Vagina (tissue), 2 donors: ENCODE measurements at regions not wholly inside any gene's neighbourhood (a gene's known extent, or its start where the extent isn't known, plus 50 kb on each side); places are given as distances from the start of the nearest gene placed in this dataset.

Experiments
- DNase-seq, 2 donors: peaks; one replicate each; pipeline ENCODE4 v3.0.0-alpha.2; 2017; ENCODE audit errors: extremely low spot score in 2 of 2
- H3K27ac ChIP-seq: fragments of 200-600 bp; sonication (generic); one replicate; pipeline ENCODE4 v1.5.1; 2019
- H3K27me3 ChIP-seq: fragments of 200-600 bp; sonication (generic); one replicate; pipeline ENCODE4 v1.5.1; 2019
- H3K36me3 ChIP-seq, 2 donors: fragments of 200-600 bp; sonication (generic); one replicate each; pipeline ENCODE4 v1.5.1; 2017 to 2019
- H3K4me1 ChIP-seq: fragments of 200-600 bp; sonication (generic); one replicate; pipeline ENCODE4 v1.5.1; 2019
- H3K4me3 ChIP-seq, 2 donors: fragments of 200-600 bp; sonication (generic); 1 replicate in 1 of 2; 2 replicates in 1 of 2; pipeline ENCODE4 v1.5.1; 2016 to 2019
- H3K9me3 ChIP-seq: fragments of 200-600 bp; sonication (generic); one replicate; pipeline ENCODE4 v1.5.1; 2019
- POLR2A ChIP-seq, 2 donors: fragments of 450-650 bp; IDR thresholded peaks; one replicate each; pipeline ENCODE4 v1.6.1; 2017; ENCODE audit warnings: antibody characterized with exemption in 2 of 2, mild to moderate bottlenecking in 2 of 2, moderate library complexity in 2 of 2
- POLR2AphosphoS5 ChIP-seq, 2 donors: sonication (generic); formaldehyde crosslinking; IDR thresholded peaks; one replicate each; pipeline ENCODE4 v1.9.0; 2017; ENCODE audit warnings: antibody characterized with exemption in 2 of 2, mild to moderate bottlenecking in 2 of 2, low read depth in 1 of 2; ENCODE audit not compliant: insufficient read depth in 1 of 2
- intact Hi-C: fragments of 100-400 bp; cut with DNase I; formaldehyde crosslinking; loops from one replicate; pipeline ENCODE4 v1.15.1; 2023
- TF ChIP-seq, protein P1 (sequence below), 3 experiments: fragments of 450-650 bp in 2 of 3; fragments of 200-600 bp in 1 of 3; sonication (generic) in 1 of 3; IDR thresholded peaks; one replicate each; pipeline ENCODE4 v1.5.1; 2017 to 2019; ENCODE audit warnings: antibody characterized with exemption in 3 of 3, mild to moderate bottlenecking in 2 of 3, moderate library complexity in 2 of 3

DNA sequence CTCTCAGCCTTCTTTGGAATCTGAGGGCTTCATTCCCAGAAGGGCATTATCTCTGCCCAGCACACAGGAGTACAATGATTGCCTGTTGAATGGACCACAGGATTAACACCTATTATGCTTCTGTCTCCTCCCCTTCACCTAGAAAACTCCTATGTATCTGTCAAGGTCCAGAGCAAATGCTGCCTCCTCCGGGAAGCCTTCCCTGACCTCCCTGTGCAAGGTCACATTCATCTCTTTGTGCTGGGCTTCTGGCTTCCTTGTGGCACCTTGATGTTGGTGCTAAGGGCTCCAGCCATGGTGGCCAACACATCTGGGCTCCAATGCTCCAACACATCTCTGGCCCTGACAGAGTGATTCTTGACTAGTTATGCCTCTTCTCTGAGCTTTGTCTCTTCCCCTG lies 49.9 kb upstream of the ATP2B2 start:
- DNase-seq: no peak
- no peaks in the 10 kb centered on the region for H3K27me3 ChIP-seq
- H3K4me3 ChIP-seq: no peak overlapping the region
- H3K36me3 ChIP-seq: no peaks in the 10 kb centered on the region
- no peak for TF ChIP-seq POLR2A (IDR thresholded peaks at IDR 0.05)
- TF ChIP-seq, protein P1, sequence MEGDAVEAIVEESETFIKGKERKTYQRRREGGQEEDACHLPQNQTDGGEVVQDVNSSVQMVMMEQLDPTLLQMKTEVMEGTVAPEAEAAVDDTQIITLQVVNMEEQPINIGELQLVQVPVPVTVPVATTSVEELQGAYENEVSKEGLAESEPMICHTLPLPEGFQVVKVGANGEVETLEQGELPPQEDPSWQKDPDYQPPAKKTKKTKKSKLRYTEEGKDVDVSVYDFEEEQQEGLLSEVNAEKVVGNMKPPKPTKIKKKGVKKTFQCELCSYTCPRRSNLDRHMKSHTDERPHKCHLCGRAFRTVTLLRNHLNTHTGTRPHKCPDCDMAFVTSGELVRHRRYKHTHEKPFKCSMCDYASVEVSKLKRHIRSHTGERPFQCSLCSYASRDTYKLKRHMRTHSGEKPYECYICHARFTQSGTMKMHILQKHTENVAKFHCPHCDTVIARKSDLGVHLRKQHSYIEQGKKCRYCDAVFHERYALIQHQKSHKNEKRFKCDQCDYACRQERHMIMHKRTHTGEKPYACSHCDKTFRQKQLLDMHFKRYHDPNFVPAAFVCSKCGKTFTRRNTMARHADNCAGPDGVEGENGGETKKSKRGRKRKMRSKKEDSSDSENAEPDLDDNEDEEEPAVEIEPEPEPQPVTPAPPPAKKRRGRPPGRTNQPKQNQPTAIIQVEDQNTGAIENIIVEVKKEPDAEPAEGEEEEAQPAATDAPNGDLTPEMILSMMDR (IDR thresholded peaks at IDR 0.05): no peak
- no peak for TF ChIP-seq POLR2AphosphoS5 (IDR thresholded peaks at IDR 0.05; ENCODE audit: insufficient read depth in 1 of 2, low read depth in 1 of 2)
- H3K27ac ChIP-seq: no peak overlapping the region
- no peaks in the 10 kb centered on the region for H3K9me3 ChIP-seq
- intact Hi-C loops: no loop called here
- H3K4me1 ChIP-seq: no peaks in the 10 kb centered on the region

DNA sequence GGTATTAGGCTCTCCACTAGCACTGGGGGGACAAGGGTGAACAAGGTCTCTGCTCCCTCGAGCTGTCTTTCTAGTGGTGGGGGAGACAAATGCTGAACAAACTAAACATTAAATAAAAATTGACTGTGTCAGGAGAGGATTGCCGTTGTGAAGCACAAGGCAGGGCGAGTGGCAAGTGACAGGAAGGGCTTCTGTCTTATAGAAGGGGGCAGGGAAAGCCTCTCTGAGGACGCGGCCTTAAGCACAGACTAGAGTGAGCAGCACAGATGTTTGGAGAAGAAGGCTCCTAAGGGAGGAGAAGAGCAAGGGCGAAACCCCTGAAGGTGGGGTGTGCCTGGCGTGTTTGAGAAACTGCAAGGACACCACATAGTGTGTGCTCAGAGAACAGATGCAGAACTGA lies 50.9 kb upstream of the ATP2B2 start:
- peak in 1 of 2 donors; percentile 55 for DNase-seq
- Histone ChIP-seq H3K36me3 (no peaks in the 10 kb centered on the region), H3K27me3 (no peaks in the 10 kb centered on the region), H3K4me1 (no peaks in the 10 kb centered on the region), H3K9me3 (no peaks in the 10 kb centered on the region), H3K27ac (no peak overlapping the region), H3K4me3 (no peak overlapping the region)
- TF ChIP-seq POLR2AphosphoS5 (IDR thresholded peaks at IDR 0.05; ENCODE audit: insufficient read depth in 1 of 2, low read depth in 1 of 2): no peak
- no peak for TF ChIP-seq POLR2A (IDR thresholded peaks at IDR 0.05)
- TF ChIP-seq, protein P1 (IDR thresholded peaks at IDR 0.05): no peak
- intact Hi-C loops: no loop called here

DNA sequence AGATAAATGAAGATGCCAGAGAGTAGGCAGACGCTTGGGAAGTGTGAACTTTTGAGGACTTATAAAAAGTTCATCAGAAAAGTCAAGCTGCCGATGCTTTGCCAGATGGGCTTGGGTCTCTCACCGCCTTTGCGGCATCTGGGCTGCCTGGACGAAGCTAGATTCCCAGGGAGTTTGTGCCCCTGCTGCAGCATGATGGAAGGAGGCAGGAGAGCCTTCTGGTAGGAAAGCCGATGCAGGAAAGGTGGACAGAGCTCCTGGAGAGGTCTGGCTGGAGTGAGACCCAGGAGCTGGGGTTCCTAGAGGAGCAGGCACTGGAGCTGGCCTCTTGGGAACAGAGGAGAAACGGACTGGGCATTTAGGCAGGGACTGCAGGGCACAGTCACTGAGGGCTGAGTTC lies 51.9 kb upstream of the ATP2B2 start:
- DNase-seq: peak in 1 of 2 donors; percentile 67
- no peaks in the 10 kb centered on the region for H3K9me3 ChIP-seq
- H3K4me3 ChIP-seq: no peak overlapping the region
- no peaks in the 10 kb centered on the region for H3K27me3 ChIP-seq
- no peaks in the 10 kb centered on the region for H3K36me3 ChIP-seq
- no peaks in the 10 kb centered on the region for H3K4me1 ChIP-seq
- intact Hi-C loops: no loop called here
- H3K27ac ChIP-seq: no peak overlapping the region
- TF ChIP-seq POLR2AphosphoS5 (IDR thresholded peaks at IDR 0.05; ENCODE audit: insufficient read depth in 1 of 2, low read depth in 1 of 2) (no peak), POLR2A (IDR thresholded peaks at IDR 0.05) (no peak)
- TF ChIP-seq, protein P1 (IDR thresholded peaks at IDR 0.05): no peak

DNA sequence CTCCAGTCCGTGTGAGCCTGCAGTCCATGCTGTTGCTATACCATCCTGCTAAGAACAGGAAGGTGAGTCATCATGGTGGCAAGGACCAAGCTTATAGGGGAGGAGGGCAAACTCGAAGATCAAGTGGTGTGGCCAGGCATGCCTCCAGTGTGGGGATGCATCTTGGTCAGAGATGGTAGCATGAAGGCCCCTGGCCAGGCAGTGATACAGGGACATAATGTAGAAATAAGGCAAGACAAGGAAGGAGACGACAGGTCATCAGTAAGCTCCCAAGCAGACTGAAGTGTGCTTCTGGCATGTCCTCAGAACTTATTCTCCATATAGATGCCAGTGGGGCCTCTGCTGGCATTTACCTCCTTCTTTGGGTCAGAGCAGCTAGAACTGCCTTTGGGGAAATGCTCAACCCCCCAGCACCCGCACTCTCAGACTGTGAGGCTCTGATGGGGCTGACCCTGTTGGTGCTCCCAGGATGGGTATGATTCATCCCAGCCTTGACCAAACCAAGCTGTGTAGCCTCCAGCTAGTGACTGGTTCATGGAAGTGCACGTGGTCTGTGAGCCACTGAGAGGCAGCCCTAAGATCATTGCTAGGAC lies 52.5 kb upstream of the ATP2B2 start:
- H3K4me1 ChIP-seq: no peaks in the 10 kb centered on the region
- DNase-seq: peak in 1 of 2 donors; percentile 79
- TF ChIP-seq POLR2AphosphoS5 (IDR thresholded peaks at IDR 0.05; ENCODE audit: insufficient read depth in 1 of 2, low read depth in 1 of 2) (no peak), POLR2A (IDR thresholded peaks at IDR 0.05) (no peak)
- TF ChIP-seq, protein P1 (IDR thresholded peaks at IDR 0.05): no peak
- H3K36me3 ChIP-seq: no peaks in the 10 kb centered on the region
- H3K27me3 ChIP-seq: no peaks in the 10 kb centered on the region
- H3K9me3 ChIP-seq: no peaks in the 10 kb centered on the region
- H3K4me3 ChIP-seq: no peak overlapping the region
- intact Hi-C loops: no loop called here
- no peak overlapping the region for H3K27ac ChIP-seq

DNA sequence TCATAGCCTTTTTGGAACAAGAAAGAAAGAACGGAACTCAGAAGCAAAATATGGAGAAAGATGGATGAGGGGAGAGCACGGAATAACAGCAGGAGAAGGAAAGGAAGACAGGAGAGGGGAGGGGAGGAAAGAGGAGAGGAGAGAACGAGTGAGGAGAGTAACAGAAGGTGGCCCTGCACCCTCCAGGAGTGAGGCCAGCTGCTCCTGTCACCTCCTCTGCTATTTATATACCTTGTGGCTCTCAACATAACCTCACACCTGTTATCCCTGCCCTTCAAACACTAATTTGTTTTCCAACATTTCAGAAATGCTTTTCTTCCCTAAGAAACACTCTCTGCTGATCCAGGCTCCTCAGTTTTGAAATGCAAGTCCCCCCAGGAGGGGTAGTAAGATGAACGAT lies 53.4 kb upstream of the ATP2B2 start:
- no peak for DNase-seq

More for the DNA sequence above, 53.4 kb upstream of the ATP2B2 start:
- TF ChIP-seq POLR2AphosphoS5 (IDR thresholded peaks at IDR 0.05; ENCODE audit: insufficient read depth in 1 of 2, low read depth in 1 of 2): no peak
- TF ChIP-seq, protein P1 (IDR thresholded peaks at IDR 0.05): no peak
- TF ChIP-seq POLR2A (IDR thresholded peaks at IDR 0.05): no peak
- Histone ChIP-seq H3K27ac (no peak overlapping the region), H3K27me3 (no peaks in the 10 kb centered on the region), H3K4me3 (no peak overlapping the region), H3K4me1 (no peaks in the 10 kb centered on the region), H3K9me3 (no peaks in the 10 kb centered on the region), H3K36me3 (no peaks in the 10 kb centered on the region)
- intact Hi-C loops: no loop called here
